Activated CD8-positive, alpha-beta T cell treated with anti-CD3 and anti-CD28 coated beads for 36 hours (primary cell): ENCODE measurements at regions not wholly inside any gene's neighbourhood (a gene's known extent, or its start where the extent isn't known, plus 50 kb on each side); places are given as distances from the start of the nearest gene placed in this dataset.
"Not testable (repeated sequence)": the region's sequence is repeated elsewhere in the genome, so short reads cannot be mapped to it uniquely, and the experiment has no call there.

Experiments used
- ATAC-seq: fragments of 200-7000 bp; cut with Tn5 transposase; one replicate; pipeline ENCODE4 v1.10.0; 2021; ENCODE audit warnings: mild to moderate bottlenecking, moderate library complexity
- CTCF ChIA-PET: fragments of 350-600 bp; sonication (Branson Sonifier 250); formaldehyde crosslinking; loops from one replicate; lab custom pipeline; 2021; ENCODE audit warnings: antibody characterized with exemption; lab: Charles Lee
- POLR2A ChIA-PET: fragments of 350-600 bp; sonication (Branson Sonifier 250); formaldehyde crosslinking; loops from one replicate; lab custom pipeline; 2021; ENCODE audit warnings: antibody characterized with exemption; lab: Charles Lee
- DNase-seq: peaks from one replicate; pipeline ENCODE4 v3.0.0-alpha.2; 2020
- H3K27ac Mint-ChIP-seq: one replicate; pipeline ENCODE4 v1.8.0; 2021; ENCODE audit warnings: mild to moderate bottlenecking, mixed read lengths
- H3K27me3 Mint-ChIP-seq: one replicate; pipeline ENCODE4 v1.8.0; 2021; ENCODE audit warnings: mixed read lengths
- H3K36me3 Mint-ChIP-seq: one replicate; pipeline ENCODE4 v1.8.0; 2021; ENCODE audit warnings: low read depth, mixed read lengths
- H3K4me1 Mint-ChIP-seq: one replicate; pipeline ENCODE4 v1.8.0; 2021; ENCODE audit warnings: low read depth, mixed read lengths
- H3K4me3 Mint-ChIP-seq: one replicate; pipeline ENCODE4 v1.8.0; 2021; ENCODE audit warnings: mild to moderate bottlenecking, moderate library complexity, mixed read lengths
- H3K9me3 Mint-ChIP-seq: one replicate; pipeline ENCODE4 v1.8.0; 2021; ENCODE audit warnings: mixed read lengths
- intact Hi-C: fragments of 100-400 bp; cut with micrococcal nuclease; formaldehyde crosslinking; loops from one replicate; pipeline ENCODE4 v1.10.0; 2022
- TF ChIP-seq, protein P1 (sequence below): fragments of 200-600 bp; IDR thresholded peaks from one replicate; pipeline ENCODE4 v1.8.0; 2022; ENCODE audit warnings: antibody characterized with exemption, mild to moderate bottlenecking

DNA sequence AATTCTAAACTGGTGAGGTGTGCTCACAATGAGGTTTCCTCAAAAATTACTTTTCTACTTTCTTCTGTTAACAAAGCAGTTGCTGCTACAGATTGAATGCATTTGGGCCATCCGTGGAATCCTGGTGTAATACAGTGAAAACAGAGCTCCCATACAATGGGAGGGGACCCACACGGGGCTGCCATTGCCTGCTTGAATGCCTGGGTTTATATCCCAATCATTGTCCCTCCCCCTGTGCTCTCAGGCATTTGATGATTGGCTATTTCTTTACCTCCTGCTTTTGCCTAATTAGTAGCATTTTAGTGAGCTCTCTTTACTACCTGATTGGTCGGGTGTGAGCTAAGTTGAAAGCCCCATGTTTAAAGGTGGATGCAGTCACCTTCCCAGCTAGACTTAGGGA, 52.9 kb upstream of the CSF1 start:
- H3K4me3 Mint-ChIP-seq, DNase-seq, H3K4me1 Mint-ChIP-seq, intact Hi-C loops, H3K36me3 Mint-ChIP-seq, H3K27me3 Mint-ChIP-seq, H3K27ac Mint-ChIP-seq, ATAC-seq, H3K9me3 Mint-ChIP-seq: not testable (repeated sequence)
- CTCF ChIA-PET, result interaction anchor here (0.9 kb wide), 1 partner anchor 65 kb away, joined by 4 read pairs; no protein-coding TSS in a partner anchor
- POLR2A ChIA-PET, result interaction anchor here (0.7 kb wide), 1 partner anchor 91 kb away, joined by 3 read pairs; no protein-coding TSS in a partner anchor

DNA sequence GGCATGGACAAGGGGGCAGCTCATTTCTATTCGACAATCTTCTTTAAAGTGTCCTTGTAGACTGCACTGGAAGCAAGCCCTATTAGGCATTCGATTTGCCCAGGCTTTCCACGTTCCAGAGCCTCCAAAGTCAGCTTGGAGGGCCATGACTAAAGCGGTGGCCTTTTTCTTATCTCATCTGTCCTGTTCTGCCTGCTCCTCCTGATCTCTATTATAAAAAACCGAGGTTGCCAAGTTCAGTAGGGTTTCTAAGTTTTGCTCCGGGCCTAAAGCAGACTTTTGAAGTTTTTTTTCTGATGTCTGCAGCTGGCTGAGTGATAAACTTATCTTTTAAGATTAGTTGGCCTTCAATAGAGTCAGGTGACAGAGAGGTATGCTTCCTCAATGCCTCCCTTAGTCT, 54.7 kb upstream of the CSF1 start:
- H3K9me3 Mint-ChIP-seq, H3K27me3 Mint-ChIP-seq, H3K27ac Mint-ChIP-seq, H3K4me3 Mint-ChIP-seq, POLR2A ChIA-PET, H3K4me1 Mint-ChIP-seq, H3K36me3 Mint-ChIP-seq, ATAC-seq, DNase-seq, CTCF ChIA-PET, intact Hi-C loops: not testable (repeated sequence)

DNA sequence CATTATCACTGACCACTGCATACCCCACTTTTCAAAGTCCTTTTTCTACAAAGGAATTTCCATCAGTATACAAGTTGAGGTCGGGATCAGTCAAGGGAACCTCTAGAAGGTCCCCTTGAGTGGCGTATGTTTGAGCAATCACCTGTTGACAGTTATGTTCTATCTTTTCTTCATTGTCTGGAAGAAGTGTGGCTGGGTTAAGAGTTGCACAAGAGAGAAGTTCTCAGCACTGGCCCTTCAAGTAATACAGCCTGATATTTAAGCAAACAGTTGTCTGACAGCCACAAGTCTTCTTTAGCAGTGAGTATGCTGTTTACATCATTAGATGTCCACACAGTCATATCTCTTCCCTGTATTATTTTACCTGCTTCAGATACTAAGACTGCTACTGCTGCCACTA, 56.7 kb upstream of the CSF1 start:
- intact Hi-C loops, DNase-seq, POLR2A ChIA-PET, CTCF ChIA-PET, ATAC-seq, H3K9me3 Mint-ChIP-seq, H3K27me3 Mint-ChIP-seq, H3K36me3 Mint-ChIP-seq, H3K4me1 Mint-ChIP-seq, H3K27ac Mint-ChIP-seq, H3K4me3 Mint-ChIP-seq: not testable (repeated sequence)

DNA sequence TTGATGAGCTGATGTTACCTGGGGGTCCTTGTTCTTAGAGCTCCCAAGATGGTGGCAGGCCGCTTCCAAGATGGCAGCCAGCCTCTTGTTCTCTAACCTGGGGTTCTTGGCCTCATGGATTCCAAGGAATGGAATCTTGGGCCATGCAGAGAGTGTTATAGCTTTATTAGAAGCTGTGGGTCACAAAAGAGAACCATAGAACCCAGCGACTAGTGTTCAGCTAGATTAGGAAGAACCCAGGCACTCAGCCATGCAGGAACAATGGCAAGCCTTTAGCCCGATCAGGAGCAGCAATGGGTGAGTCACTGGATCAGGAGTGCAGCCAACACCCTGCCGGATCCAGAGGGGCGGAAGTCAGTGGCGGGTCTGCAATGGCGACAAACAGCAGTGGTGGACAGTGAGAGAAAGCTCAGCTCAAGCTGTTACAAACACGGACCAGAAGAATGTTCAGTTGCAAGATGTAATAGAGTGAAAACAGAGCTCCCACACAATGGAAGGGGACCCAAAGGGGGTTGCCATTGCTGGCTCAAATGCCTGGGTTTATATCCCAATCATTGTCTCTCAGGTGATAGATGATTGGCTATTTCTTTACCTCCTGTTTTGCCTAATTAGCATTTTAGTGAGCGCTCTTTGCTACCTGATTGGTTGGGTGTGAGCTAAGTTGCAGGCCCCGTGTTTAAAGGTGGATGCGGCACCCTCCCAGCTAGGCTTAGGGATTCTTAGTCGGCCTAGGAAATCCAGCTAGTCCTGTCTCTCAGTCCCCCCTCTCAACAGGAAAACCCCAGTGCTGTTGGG, 58.2 kb upstream of the CSF1 start:
- H3K4me3 Mint-ChIP-seq, intact Hi-C loops, ATAC-seq, H3K36me3 Mint-ChIP-seq, H3K4me1 Mint-ChIP-seq, DNase-seq, CTCF ChIA-PET, H3K27me3 Mint-ChIP-seq, H3K27ac Mint-ChIP-seq, H3K9me3 Mint-ChIP-seq: not testable (repeated sequence)
- POLR2A ChIA-PET, result interaction anchor here (0.9 kb wide), 1 partner anchor 51 kb away, joined by 4 read pairs; no protein-coding TSS in a partner anchor

DNA sequence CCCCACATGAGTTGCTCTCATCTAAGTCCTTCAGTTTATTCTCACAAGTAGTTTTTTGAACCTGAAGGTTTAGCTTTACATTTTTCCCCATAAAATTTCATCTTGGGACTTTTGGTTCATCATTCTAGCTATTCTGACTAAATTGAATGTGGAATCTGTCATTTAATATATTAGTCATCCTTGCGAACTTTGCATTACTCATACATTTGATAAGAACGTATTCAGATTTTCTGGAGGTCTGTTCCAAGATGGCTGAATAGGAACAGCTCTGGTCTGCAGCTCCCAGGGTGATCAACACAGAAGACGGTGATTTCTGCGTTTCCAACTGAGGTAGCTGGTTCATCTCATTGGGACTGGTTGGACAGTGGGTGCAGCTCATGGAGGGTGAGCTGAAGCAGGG, 59.8 kb upstream of the CSF1 start:
- ChIA-PET POLR2A (interaction anchor here (1.0 kb wide), 1 partner anchor 60 kb away, joined by 3 read pairs; no protein-coding TSS in a partner anchor), CTCF (interaction anchor here (0.9 kb wide), 1 partner anchor 38 kb away, joined by 3 read pairs; no protein-coding TSS in a partner anchor)
- TF ChIP-seq, protein P1, sequence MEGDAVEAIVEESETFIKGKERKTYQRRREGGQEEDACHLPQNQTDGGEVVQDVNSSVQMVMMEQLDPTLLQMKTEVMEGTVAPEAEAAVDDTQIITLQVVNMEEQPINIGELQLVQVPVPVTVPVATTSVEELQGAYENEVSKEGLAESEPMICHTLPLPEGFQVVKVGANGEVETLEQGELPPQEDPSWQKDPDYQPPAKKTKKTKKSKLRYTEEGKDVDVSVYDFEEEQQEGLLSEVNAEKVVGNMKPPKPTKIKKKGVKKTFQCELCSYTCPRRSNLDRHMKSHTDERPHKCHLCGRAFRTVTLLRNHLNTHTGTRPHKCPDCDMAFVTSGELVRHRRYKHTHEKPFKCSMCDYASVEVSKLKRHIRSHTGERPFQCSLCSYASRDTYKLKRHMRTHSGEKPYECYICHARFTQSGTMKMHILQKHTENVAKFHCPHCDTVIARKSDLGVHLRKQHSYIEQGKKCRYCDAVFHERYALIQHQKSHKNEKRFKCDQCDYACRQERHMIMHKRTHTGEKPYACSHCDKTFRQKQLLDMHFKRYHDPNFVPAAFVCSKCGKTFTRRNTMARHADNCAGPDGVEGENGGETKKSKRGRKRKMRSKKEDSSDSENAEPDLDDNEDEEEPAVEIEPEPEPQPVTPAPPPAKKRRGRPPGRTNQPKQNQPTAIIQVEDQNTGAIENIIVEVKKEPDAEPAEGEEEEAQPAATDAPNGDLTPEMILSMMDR, result no peak
- H3K27me3 Mint-ChIP-seq, result no peaks in the 10 kb centered on the region
- intact Hi-C loops, result no loop called here
- ATAC-seq (no peak), DNase-seq (no peak)
- no peak overlapping the region for H3K27ac Mint-ChIP-seq
- H3K4me3 Mint-ChIP-seq, result no peak overlapping the region
- no peaks in the 10 kb centered on the region for H3K9me3 Mint-ChIP-seq
- H3K4me1 Mint-ChIP-seq, result peaks cover 8% of the 10 kb centered on the region
- H3K36me3 Mint-ChIP-seq, result no peaks in the 10 kb centered on the region

DNA sequence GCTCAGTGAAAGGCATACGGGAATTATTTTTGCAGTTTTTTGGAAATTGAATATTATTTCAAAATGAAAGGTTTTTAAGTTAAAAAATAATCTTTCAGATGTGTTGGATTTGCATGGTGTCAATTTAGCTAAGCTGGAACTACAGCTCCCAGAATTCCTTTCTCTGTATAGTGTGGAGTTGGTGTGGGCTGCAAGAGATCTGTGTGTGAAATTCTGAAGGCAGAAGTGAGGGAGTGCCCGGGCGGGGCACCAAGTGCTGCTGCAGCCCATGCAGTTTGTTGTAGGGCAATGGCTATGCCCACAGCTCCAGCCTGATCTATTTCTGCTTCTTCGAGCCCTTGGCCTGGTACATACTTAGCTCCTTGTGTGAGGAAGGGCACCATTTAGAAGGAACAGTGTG, 60.5 kb upstream of the CSF1 start:
- intact Hi-C loops, result no loop called here
- no peaks in the 10 kb centered on the region for H3K27me3 Mint-ChIP-seq
- TF ChIP-seq, protein P1, result no peak
- no peak overlapping the region for H3K4me3 Mint-ChIP-seq
- DNase-seq (no peak), ATAC-seq (no peak)
- ChIA-PET POLR2A (interaction anchor here (1.0 to 2.0 kb wide), 2 partner anchors 60 to 74 kb away, joined by 3 to 5 read pairs; no protein-coding TSS in a partner anchor), CTCF (interaction anchor here (1.3 kb wide), 1 partner anchor 134 kb away, joined by 3 read pairs; the partner anchor contains the start of gene AHCYL1)
- no peaks in the 10 kb centered on the region for H3K36me3 Mint-ChIP-seq
- H3K4me1 Mint-ChIP-seq, result peaks cover 8% of the 10 kb centered on the region
- no peak overlapping the region for H3K27ac Mint-ChIP-seq
- no peaks in the 10 kb centered on the region for H3K9me3 Mint-ChIP-seq

DNA sequence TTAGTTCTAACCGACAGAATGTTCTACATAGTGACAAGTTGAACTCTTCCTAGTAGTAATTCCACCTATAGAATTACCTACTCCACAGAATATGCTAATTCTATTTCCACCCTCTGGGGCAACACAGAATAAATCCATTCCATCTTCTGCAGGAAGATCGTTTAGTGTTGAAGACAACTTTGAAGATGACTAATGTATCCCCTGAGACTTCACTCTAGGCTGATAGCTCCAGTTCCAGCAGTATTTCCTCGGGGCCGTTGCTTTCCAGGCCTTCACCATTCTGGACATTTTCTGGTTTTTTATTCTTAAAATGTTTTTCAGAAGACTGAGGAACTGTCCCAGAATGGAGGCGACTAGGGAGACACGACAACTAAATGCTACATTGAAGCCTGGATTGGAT, 61.0 kb upstream of the CSF1 start:
- ChIA-PET CTCF (interaction anchor here (1.3 kb wide), 1 partner anchor 135 kb away, joined by 3 read pairs; the partner anchor contains the start of gene AHCYL1), POLR2A (interaction anchor here (2.0 kb wide), 1 partner anchor 73 kb away, joined by 5 read pairs; no protein-coding TSS in a partner anchor)
- no peak for DNase-seq
- no peak overlapping the region for H3K27ac Mint-ChIP-seq
- no peaks in the 10 kb centered on the region for H3K27me3 Mint-ChIP-seq
- no peak overlapping the region for H3K4me3 Mint-ChIP-seq
- H3K9me3 Mint-ChIP-seq, result no peaks in the 10 kb centered on the region
- intact Hi-C loops, result no loop called here
- peaks cover 8% of the 10 kb centered on the region for H3K4me1 Mint-ChIP-seq
- ATAC-seq, result no peak
- no peaks in the 10 kb centered on the region for H3K36me3 Mint-ChIP-seq
- TF ChIP-seq, protein P1, result no peak
